ENCODE measurements at regions not wholly inside any gene's neighbourhood (a gene's known extent, or its start where the extent isn't known, plus 50 kb on each side); places are given as distances from the start of the nearest gene placed in this dataset.

- DNase-seq = no peak
These were observed 103.3 kb upstream of the MAP4K3 start for GRCh38 chr2:39540414-39540813.

- no peak for DNase-seq
These were observed 104.2 kb upstream of the MAP4K3 start for GRCh38 chr2:39541011-39541930.

DNA sequence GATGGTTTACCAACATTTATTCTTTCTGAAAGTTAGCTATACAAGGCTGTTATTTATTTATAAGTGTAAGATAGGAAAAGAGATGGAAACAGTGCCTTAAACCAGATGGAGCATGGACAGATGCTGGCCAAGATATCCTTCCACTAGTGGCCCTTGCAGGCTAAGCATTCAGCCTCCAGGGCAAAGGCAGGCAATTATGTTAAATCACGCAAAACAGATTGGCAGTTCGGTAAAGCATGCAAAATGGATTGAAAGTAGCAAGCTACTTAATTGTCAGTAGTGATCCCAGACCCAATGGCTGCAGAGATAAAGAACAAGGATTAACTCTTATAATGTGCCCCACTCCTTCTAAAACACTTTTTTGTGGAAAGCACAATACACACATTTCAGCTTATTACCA, 105.4 kb upstream of the MAP4K3 start:
- no peak for DNase-seq

DNA sequence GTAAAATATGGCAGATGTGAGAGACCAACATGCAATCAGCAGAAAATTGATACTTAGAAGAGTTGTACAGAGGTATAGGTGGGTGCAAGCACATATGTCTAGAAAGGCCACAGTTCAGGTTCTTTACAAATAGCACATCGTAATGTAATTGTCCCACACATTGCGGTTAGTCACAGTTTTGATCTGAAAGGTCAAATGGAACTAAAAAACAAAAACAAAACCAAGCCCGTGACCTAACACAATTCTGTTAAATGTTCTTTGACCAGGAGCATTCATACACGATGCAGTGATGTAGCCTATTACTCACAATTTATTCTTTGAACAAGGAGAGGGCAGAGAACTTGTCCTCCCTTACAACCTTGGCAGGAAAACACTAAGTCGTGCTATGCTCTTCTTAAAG, 108.9 kb upstream of the MAP4K3 start:
- no peak for DNase-seq

DNA sequence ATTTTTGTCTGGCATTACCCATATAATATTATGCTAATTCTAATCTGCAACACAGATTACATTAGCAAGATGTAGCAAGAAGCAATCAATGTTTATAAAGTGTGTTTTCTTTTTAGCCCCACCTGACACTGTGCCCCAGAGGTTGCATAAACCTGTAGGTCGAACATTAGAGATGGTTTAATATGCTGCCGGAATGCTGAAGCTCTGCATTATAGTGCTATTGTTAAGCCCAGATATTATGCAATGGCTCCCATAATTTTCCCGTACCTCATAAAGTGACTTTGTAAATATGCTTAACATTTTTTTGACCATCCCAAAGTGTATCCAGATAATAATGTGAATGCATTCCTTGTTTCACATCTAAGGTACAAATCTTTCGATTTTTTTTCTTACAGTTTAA, 109.3 kb upstream of the MAP4K3 start:
- DNase-seq = no peak

DNA sequence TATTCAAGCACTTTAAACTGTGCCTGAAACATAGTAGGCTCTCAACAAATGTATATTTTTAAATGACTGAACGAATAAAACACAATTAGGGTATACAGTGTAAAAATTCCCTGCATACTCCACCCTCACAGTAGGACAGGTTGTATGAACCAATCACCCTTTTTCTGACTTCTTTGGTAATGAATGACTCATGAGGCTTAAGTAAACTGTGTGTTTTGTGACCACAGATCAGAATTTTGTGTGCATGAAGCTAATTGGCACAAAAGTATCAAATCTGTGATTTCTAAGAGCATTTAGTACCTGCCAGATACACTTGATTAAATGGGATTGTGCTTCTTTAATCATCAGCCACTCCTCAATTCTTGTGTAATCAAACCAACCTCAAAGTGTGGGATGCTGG, 109.9 kb upstream of the MAP4K3 start:
- DNase-seq = no peak

DNA sequence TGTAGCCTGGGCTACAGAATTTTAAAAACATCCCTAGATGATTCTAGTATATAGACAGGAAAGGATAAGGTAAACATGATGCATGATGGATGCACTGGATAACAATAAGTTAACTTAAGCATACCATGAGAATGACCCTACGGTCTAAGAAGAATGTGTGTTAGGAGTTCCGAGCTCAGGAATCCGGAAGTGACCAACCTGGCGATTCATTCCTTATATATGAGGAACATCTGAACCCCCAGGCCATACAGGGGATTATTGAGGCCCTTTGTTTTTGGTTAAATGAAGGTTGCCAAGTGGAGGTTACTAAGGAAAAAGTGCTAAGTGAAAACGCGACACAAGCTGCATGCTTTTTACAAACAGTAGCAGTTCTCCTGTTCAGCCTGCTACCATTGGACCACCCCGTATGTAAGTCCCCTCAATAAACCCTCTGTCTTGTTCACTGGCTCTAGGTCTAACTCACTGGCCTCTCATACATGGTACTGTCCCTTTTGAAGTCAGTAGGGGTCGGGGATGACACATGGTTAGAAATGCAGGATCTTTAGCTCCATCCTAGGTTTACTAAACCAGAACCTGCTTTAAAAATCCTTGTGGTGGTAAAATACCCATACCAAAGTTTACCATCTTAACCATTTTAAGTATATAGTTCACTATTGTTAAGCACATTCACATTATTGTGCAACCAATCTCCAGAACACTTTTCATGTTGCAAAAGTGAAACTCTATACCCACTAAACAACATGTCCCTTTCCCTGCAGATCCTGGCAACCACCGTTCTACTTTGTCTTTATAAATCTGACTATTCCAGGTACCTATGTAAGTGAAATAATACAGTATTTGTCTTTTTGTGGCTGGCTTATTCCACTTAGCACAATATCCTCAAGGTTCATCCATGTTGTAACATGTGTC, 111.0 kb upstream of the MAP4K3 start:
- no peak for DNase-seq

GRCh38 chr2:39549000-39549399, 111.9 kb upstream of the MAP4K3 start:
- no peak for DNase-seq

DNA sequence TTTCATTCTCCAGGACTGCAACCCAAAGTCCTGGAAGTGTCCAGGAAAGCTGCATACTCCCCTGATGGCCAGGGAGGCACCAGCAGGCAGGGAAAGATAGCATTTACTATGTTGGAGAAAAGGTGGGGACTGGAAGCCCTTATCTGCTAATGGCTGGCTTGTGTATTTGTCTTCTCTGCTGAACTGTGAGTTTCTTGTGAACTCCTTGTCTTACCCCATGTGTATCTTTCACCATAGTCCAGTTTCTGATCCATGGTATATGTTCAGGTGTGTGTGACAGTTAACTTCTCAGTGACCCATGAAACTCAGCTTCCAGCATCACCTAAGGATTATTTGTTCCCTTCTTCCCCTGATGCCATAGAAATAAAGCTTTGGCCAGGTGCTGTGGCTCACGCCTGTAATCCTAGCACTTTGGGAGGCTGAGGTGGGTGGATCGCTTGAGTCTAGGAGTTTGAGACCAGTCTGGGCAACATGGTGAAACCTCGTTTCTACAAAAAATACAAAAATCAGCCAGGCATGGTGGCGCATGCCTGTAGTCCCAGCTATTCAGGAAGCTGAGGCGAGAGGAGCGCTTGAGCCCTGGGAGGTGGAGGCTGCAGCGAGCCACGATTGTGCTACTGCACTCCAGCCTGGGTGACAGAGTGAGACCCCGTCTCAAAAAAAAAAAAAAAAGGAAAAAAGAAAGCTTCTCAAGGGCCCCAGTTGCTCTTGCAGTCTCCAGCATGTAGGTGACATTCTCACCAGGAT, 112.8 kb upstream of the MAP4K3 start:
- no peak for DNase-seq

DNA sequence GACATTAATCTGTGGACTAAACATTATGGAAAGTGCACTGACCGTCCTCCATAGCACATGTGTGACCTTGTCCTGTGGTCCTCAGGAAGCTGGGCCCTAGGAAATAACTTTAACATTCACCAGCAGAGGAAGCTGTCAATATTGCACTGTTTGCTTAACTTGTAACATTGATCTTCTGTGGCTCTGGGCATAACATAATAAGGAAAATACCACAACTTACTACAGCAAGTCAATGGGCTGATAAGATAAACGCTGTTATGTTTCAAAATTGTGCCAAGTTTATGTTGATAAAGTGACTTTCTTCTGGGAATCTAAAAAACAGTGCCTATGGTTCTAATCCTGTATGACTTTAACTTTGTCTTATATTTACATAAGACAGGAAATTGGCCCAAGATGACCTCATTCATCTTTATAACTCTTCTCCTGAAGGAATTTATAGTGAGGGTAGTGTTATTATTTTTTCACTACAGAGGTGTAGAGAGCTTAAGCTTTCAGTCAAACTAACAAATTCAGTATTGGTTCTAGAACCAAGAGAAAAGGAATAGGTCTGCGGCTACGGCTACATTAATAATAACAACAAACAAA, 113.7 kb upstream of the MAP4K3 start:
- peak; percentile 38 for DNase-seq

GRCh38 chr2:39558906-39559305, 106.8 kb upstream of the TMEM178A start:
- DNase-seq = no peak

DNA sequence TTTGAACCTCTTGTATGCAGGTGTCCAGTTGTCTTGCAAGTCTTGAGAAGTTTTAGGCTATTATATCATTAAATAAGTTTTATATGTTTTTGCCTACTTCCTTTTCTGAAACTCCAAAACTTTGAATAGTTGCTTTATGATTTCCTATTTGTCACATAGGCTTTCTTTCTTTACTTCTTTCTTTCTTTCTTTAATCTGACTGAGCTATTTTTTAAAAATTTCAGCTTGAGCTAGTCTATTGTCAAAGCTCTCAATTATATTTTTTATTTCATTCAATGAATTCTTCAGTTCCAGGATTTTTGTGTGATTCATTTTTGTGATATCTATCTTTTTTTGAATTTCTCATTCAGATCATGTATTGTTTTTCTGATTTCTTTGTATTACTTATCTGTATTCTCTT, 102.1 kb upstream of the TMEM178A start:
- DNase-seq = no peak

DNA sequence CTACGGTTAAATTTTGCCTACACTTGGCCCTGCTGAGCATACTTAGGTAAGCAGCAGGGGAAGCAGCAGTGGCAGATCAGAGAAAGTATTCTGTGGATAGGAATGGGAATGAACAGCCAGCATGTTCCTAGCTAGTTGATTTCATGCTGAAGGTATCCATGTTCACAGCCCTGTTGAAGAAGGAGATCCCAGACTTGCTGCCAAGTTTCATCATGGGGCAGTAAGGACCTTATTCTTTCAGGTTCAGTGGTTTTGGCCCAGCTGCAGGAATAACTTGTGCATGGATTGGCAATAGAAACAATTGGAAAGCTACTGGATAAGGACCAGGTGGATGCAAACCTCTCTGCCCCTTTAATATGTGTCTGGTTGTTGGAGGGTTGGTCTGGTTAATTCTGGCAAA, 98.2 kb upstream of the TMEM178A start:
- DNase-seq = no peak

DNA sequence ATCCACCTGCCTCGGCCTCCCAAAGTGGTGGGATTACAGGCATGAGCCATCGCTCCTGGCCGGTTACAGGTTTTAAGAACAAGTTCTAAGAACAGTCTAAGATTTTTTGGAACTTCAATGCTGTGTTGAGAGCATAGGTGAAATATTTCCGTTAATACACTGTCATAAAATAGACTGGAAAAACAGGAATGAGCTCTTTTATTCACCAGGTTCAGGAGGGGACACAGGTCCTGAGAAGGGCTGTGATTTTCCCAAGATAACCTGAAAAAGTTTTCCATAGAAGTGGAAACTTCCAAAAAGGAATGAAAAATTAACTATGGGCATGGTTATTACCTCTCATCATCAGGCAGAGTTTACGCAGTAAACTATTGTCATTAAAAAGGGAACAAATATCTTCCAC, 97.6 kb upstream of the TMEM178A start:
- no peak for DNase-seq

GRCh38 chr2:39568561-39569006, 97.1 kb upstream of the TMEM178A start:
- no peak for DNase-seq

DNA sequence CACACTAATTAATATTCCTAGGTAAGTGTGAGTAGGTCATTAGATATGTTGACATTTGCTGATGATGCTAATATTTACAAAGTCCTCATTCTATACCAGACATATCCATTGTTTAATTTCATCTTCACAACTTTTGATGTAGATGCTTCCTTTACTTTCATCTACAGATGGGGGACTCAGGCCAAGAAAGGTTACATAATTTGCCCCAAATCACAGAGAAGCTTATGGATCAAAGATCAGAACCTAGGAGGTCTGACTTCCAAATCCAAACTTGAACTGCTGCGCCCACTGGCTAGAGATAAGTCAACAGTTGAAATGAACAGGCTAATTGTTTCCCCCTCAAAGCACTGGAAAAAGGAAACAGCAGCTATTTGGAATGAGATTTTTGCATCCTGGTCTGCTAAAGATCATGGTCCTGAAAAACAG, 95.6 kb upstream of the TMEM178A start:
- DNase-seq = no peak

GRCh38 chr2:39570614-39571013, 95.1 kb upstream of the TMEM178A start:
- no peak for DNase-seq

GRCh38 chr2:39571111-39571731, 94.5 kb upstream of the TMEM178A start:
- no peak for DNase-seq

GRCh38 chr2:39573276-39573675, 92.4 kb upstream of the TMEM178A start:
- DNase-seq = no peak

GRCh38 chr2:39581866-39582265, 83.9 kb upstream of the TMEM178A start:
- no peak for DNase-seq

GRCh38 chr2:39583213-39583612, 82.5 kb upstream of the TMEM178A start:
- DNase-seq = no peak

DNA sequence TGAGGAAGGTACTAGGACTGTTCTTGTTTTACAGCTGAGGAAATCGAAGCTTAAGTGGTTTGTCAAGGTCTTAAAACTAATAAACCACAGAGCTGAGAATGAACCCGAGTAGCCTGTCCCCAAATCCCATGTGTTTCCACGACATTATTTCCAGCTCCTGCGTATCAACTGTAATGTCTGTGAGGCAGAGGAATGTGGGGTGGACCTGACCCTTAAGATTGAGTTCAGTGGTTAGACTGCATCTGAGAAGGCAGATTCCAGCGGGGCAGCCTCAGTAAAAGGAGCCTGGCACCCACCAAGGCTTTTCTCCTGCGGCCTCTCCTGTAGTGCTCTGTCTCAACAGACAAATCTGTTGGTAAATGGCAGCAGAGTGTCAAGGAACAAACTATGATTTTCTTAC, 81.9 kb upstream of the TMEM178A start:
- DNase-seq = no peak

Data from OCI-M1 (cell line).